K562 (cell line): ENCODE measurements at regions not wholly inside any gene's neighbourhood (a gene's known extent, or its start where the extent isn't known, plus 50 kb on each side); places are given as distances from the start of the nearest gene placed in this dataset.

ENCODE experiments used
- ATAC-seq: fragments of 200-7000 bp; cut with Tn5 transposase; 3 replicates; pipeline ENCODE4 v1.9.1; 2020; ENCODE audit warnings: moderate library complexity
- BruUV-seq: library from RNA; stranded (reverse); fragments of 400-500 nt; replicated peaks from 2 replicates; lab custom pipeline; 2021; lab: Mats Ljungman, UMichigan
- CTCF ChIA-PET: fragments of 300-600 bp; formaldehyde crosslinking; extraction: SDS; loops from one replicate; lab custom pipeline; 2021; ENCODE audit warnings: low intra/inter-chr PET ratio; lab: Yijun Ruan, JAX
- POLR2A ChIA-PET: fragments of 300-600, 350-650 bp; sonication (Branson Sonifier 250); formaldehyde crosslinking; extraction: SDS; loops from one replicate; lab custom pipeline; 2021; ENCODE audit warnings: antibody characterized with exemption, inconsistent platforms; lab: Yijun Ruan, JAX
- DNase-seq, 4 experiments: peaks; one replicate each; pipeline versions ENCODE4 v3.0.0 to v3.0.0-alpha.2; 2011 to 2018; ENCODE audit warnings: low spot score in 3 of 4, mixed read lengths in 3 of 4; ENCODE audit errors: extremely low read depth in 1 of 4
- FAIRE-seq: peaks from 2 replicates; lab custom pipeline; 2011; peaks lifted over from hg19 to GRCh38; lab: Jason Lieb, UNC
- H2AFZ ChIP-seq: 2 replicates; pipeline ENCODE4 v1.6.0; 2011; ENCODE audit warnings: low read depth, low read length, control low read depth, inconsistent platforms
- H3K27ac ChIP-seq: fragments of 200-600 bp; 3 replicates; pipeline ENCODE4 v1.8.0; 2011; ENCODE audit warnings: low read depth, mild to moderate bottlenecking, control low read depth, inconsistent platforms, low read length, moderate library complexity, mixed read lengths; ENCODE audit errors: extremely low read depth
- H3K27me3 ChIP-seq, 2 experiments: fragments of 300-600 bp in 1 of 2; 2 replicates in 1 of 2; 3 replicates in 1 of 2; pipeline versions ENCODE4 v1.6.0 to v1.8.0; 2011; ENCODE audit warnings: inconsistent platforms in 2 of 2, low read length in 2 of 2, mild to moderate bottlenecking in 1 of 2, mixed read lengths in 1 of 2, moderate library complexity in 1 of 2; ENCODE audit not compliant: control insufficient read depth in 2 of 2, insufficient read depth in 2 of 2
- H3K36me3 ChIP-seq: fragments of 300-600 bp; 3 replicates; pipeline ENCODE4 v1.8.0; 2011; ENCODE audit warnings: mild to moderate bottlenecking, low read length, inconsistent platforms; ENCODE audit not compliant: control insufficient read depth, insufficient read depth
- H3K4me1 ChIP-seq, 2 experiments: fragments of 200-600 bp in 1 of 2; replicated peaks in 1 of 2; 2 replicates in 1 of 2; 3 replicates in 1 of 2; pipeline versions ENCODE4 v1.5.1 to v1.8.0; 2011; ENCODE audit warnings: inconsistent platforms in 2 of 2, low read length in 2 of 2, mild to moderate bottlenecking in 1 of 2, mixed read lengths in 1 of 2, moderate library complexity in 1 of 2; ENCODE audit not compliant: control insufficient read depth in 2 of 2, insufficient read depth in 2 of 2
- H3K4me2 ChIP-seq: 2 replicates; pipeline ENCODE4 v1.6.1; 2011; ENCODE audit warnings: low read length, control low read depth, inconsistent platforms, mixed read lengths; ENCODE audit not compliant: insufficient read depth
- H3K4me3 ChIP-seq: fragments of 200-600 bp; sonication (generic), shearing (Covaris generic); 2 replicates; pipeline ENCODE4 v1.5.1; 2016; ENCODE audit warnings: control low read depth, inconsistent platforms
- H3K79me2 ChIP-seq: fragments of 200-600 bp; 3 replicates; pipeline ENCODE4 v1.8.0; 2011; ENCODE audit warnings: low read length, inconsistent platforms; ENCODE audit not compliant: control insufficient read depth, insufficient read depth
- H3K9ac ChIP-seq, 2 experiments: 2 replicates each; pipeline versions ENCODE4 v1.6.0 to v1.6.1; 2011; ENCODE audit warnings: low read depth in 2 of 2, low read length in 2 of 2, control low read depth in 1 of 2, inconsistent platforms in 1 of 2, mild to moderate bottlenecking in 1 of 2, mixed read lengths in 1 of 2; ENCODE audit not compliant: insufficient read depth in 1 of 2
- H3K9me1 ChIP-seq: one replicate; pipeline ENCODE4 v1.6.0; 2011; ENCODE audit warnings: inconsistent platforms, mild to moderate bottlenecking, low read length, moderate library complexity; ENCODE audit not compliant: control insufficient read depth, insufficient read depth
- H3K9me3 ChIP-seq: replicated peaks from 2 replicates; pipeline ENCODE4 v1.5.1; 2011; ENCODE audit warnings: low read depth, low read length, inconsistent platforms; ENCODE audit not compliant: control insufficient read depth, insufficient read depth
- H4K20me1 ChIP-seq: replicated peaks from 2 replicates; pipeline ENCODE4 v1.6.1; 2011; ENCODE audit warnings: low read length, inconsistent platforms, mixed read lengths; ENCODE audit not compliant: control insufficient read depth, insufficient read depth
- ETV1 ChIP-seq: fragments of 450-650 bp; conservative IDR thresholded peaks from 2 replicates; pipeline ENCODE4 v1.6.1; 2016; ENCODE audit warnings: missing genetic modification characterization, control low read depth, low read depth, missing compliant biosample characterization
- KLF1 ChIP-seq: fragments of 450-650 bp; IDR thresholded peaks from 2 replicates; pipeline ENCODE4 v1.6.1; 2016; ENCODE audit warnings: missing genetic modification characterization, missing compliant biosample characterization
- MEIS2 ChIP-seq: fragments of 450-650 bp; IDR thresholded peaks from 2 replicates; pipeline ENCODE4 v1.6.1; 2014; ENCODE audit warnings: mild to moderate bottlenecking; ENCODE audit not compliant: partially characterized antibody
- MYNN ChIP-seq, 2 experiments: sonication (generic); formaldehyde crosslinking in 1 of 2; IDR thresholded peaks; 2 replicates each; pipeline versions ENCODE4 v1.5.0 to v1.6.1; 2016 to 2020; ENCODE audit warnings: antibody characterized with exemption in 1 of 2, missing genetic modification reagents in 1 of 2
- NR2C2 ChIP-seq, 2 experiments: fragments of 200-800 bp in 1 of 2; sonication (Bioruptor generic) in 1 of 2; sonication (generic) in 1 of 2; formaldehyde crosslinking in 1 of 2; IDR thresholded peaks; 2 replicates each; pipeline versions ENCODE4 v1.6.1 to v1.8.0; 2016 to 2022; ENCODE audit warnings: mild to moderate bottlenecking in 1 of 2, missing compliant biosample characterization in 1 of 2, missing genetic modification characterization in 1 of 2, missing genetic modification reagents in 1 of 2
- REST ChIP-seq, 2 experiments: fragments of 450-650 bp; formaldehyde crosslinking in 1 of 2; IDR thresholded peaks; 2 replicates each; pipeline versions ENCODE4 v1.4.0 to v1.6.1; 2014 to 2020; ENCODE audit warnings: mild to moderate bottlenecking in 2 of 2, borderline replicate concordance in 1 of 2, low read depth in 1 of 2
- TFAP4 ChIP-seq: sonication (generic); formaldehyde crosslinking; IDR thresholded peaks from 2 replicates; pipeline ENCODE4 v1.8.0; 2022; ENCODE audit warnings: missing genetic modification reagents, mild to moderate bottlenecking, moderate library complexity, borderline replicate concordance
- ZNF354B ChIP-seq: fragments of 250-450 bp; sonication (Bioruptor Pico); IDR thresholded peaks from 2 replicates; pipeline ENCODE4 v1.4.0; 2020
- ZNF551 ChIP-seq: fragments of 250-450 bp; sonication (Bioruptor Pico); IDR thresholded peaks from 2 replicates; pipeline ENCODE4 v1.5.0; 2021; ENCODE audit warnings: mild to moderate bottlenecking, moderate library complexity
- WGBS: fragments of 100-300 bp; shearing (Covaris generic); methylation state at CpG from one replicate; pipeline ENCODE4 v1.1.6; 2016; ENCODE audit warnings: low coverage, mixed read lengths; ENCODE audit not compliant: insufficient coverage; ENCODE audit errors: missing lambda C conversion rate; 5-methylcytosine and 5-hydroxymethylcytosine counted together
- in situ Hi-C: fragments of 300-500 bp; cut with MboI; formaldehyde crosslinking; loops from 4 replicates; pipeline ENCODE4 v1.15.0; 2018; ENCODE audit warnings: inconsistent platforms, mixed read lengths
- intact Hi-C: fragments of 100-400 bp; cut with micrococcal nuclease; formaldehyde crosslinking; loops from 2 replicates; pipeline ENCODE4 v1.14.2; 2022
- TF ChIP-seq, protein P1 (sequence below): fragments of 200-800 bp; sonication (Bioruptor generic); IDR thresholded peaks from 2 replicates; pipeline ENCODE4 v1.6.1; 2017; ENCODE audit warnings: missing genetic modification characterization, missing compliant biosample characterization

GRCh38 chr3:75140904-75141615 lies 523.1 kb upstream of the FRG2C start:
- intact Hi-C loops: no loop called here
- 0 out of 2 replicates have a peak, but pooled peaks cover 1% of the 10 kb centered on the region for H3K9me3 ChIP-seq
- H3K27me3 ChIP-seq: no peaks in the 10 kb centered on the region
- H3K4me2 ChIP-seq: no peak overlapping the region
- WGBS: 6% methylated on average over 8 of the region's 8 CpGs
- in situ Hi-C loops: no loop called here
- no peak for DNase-seq
- CTCF ChIA-PET: no interaction called here
- POLR2A ChIA-PET: no interaction called here
- H2AFZ ChIP-seq: no peak overlapping the region
- H3K4me1 ChIP-seq: no peaks in the 10 kb centered on the region
- H4K20me1 ChIP-seq: no peaks in the 10 kb centered on the region
- no peak for ATAC-seq
- BruUV-seq: no TSS peak
- no peaks in the 10 kb centered on the region for H3K36me3 ChIP-seq
- H3K9me1 ChIP-seq: no peaks in the 10 kb centered on the region
- H3K27ac ChIP-seq: no peak overlapping the region
- FAIRE-seq: no peak
- no peak overlapping the region for H3K9ac ChIP-seq
- H3K4me3 ChIP-seq: no peak overlapping the region
- no peaks in the 10 kb centered on the region for H3K79me2 ChIP-seq
- TF ChIP-seq MYNN (IDR thresholded peaks at IDR 0.05) (no peak), MYNN (CRISPR knock-in tag; IDR thresholded peaks at IDR 0.05) (no peak), ZNF551 (no peak), TFAP4 (CRISPR knock-in tag) (no peak), NR2C2 (CRISPR knock-in tag; IDR thresholded peaks at IDR 0.05) (no peak), NR2C2 (tag; IDR thresholded peaks at IDR 0.05) (no peak), ZNF354B (CRISPR knock-in tag) (no peak), MEIS2 (no peak), KLF1 (tag) (no peak), ETV1 (tag) (no peak), REST (IDR thresholded peaks at IDR 0.05; ENCODE audit: borderline replicate concordance) (no peak), REST (CRISPR knock-in tag; IDR thresholded peaks at IDR 0.05; ENCODE audit: low read depth) (no peak)
- TF ChIP-seq, protein P1, sequence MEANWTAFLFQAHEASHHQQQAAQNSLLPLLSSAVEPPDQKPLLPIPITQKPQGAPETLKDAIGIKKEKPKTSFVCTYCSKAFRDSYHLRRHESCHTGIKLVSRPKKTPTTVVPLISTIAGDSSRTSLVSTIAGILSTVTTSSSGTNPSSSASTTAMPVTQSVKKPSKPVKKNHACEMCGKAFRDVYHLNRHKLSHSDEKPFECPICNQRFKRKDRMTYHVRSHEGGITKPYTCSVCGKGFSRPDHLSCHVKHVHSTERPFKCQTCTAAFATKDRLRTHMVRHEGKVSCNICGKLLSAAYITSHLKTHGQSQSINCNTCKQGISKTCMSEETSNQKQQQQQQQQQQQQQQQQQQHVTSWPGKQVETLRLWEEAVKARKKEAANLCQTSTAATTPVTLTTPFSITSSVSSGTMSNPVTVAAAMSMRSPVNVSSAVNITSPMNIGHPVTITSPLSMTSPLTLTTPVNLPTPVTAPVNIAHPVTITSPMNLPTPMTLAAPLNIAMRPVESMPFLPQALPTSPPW (CRISPR knock-in tag): no peak
